T-helper 22 cell (primary cell): ENCODE measurements at regions not wholly inside any gene's neighbourhood (a gene's known extent, or its start where the extent isn't known, plus 50 kb on each side); places are given as distances from the start of the nearest gene placed in this dataset.
"Not testable (repeated sequence)": the region's sequence is repeated elsewhere in the genome, so short reads cannot be mapped to it uniquely, and the experiment has no call there.

Source experiments
- DNase-seq: peaks from one replicate; pipeline ENCODE4 v3.0.0-alpha.2; 2020; ENCODE audit warnings: low read depth

GRCh38 chr6:14552891-14553290 lies 435.3 kb downstream of the CD83 start:
- no peak for DNase-seq

GRCh38 chr6:14553515-14553914 lies 435.9 kb downstream of the CD83 start:
- no peak for DNase-seq

DNA sequence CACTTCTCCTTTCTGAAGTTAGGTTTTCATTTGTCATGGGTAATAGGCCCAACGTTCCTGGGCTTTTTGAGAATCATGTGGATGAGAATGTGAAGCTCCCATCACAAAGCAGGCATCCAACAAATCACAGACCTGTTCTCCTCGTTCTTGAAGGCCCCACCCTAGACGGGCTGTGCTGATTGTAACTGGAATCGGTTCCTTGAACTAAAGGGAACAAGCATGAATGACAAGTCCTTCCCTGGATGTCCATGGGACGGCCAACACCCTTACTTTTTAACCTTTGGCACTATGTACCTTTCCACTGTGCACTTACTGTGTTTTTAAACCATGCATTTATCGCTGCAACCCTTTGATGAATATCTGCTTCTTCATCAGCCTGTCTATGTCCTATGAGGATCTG lies 438.2 kb downstream of the CD83 start:
- no peak for DNase-seq

GRCh38 chr6:14559746-14560536 lies 442.4 kb downstream of the CD83 start:
- no peak for DNase-seq

DNA sequence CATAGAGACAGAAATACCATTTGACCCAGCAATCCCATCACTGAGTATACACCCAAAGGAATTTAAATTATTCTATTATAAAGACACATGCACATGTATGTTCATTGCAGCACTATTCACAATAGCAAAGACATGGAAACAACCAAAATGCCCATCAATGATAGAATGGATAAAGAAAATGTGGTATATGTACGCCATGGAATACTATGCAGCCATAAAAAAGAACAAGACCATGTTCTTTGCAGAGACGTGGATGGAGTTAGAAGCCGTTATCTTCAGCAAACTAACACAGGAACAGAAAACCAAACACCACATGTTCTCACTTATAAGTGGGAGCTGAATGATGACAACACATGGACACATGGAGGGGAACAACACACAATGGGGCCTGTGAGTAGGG lies 444.0 kb downstream of the CD83 start:
- DNase-seq = not testable (repeated sequence)

GRCh38 chr6:14567842-14568241 lies 450.3 kb downstream of the CD83 start:
- no peak for DNase-seq

DNA sequence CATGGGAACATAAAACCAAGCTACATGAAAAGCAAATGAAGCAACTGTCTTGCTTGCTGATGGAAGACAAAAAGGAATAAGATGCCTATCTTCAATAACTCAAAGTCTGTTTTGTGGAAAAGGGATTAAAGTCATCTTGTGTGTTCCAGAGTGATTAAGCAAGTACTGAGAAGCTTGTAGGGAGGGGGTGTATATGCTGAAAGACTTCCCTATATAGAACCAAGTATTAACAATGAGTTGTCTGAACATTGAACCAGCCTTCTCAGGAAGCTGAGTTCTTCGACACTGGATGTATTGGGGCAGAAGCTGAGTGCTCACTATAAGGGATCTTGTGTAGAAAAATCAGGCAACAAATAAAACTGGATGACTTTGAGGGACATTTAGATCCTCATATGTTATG lies 451.8 kb downstream of the CD83 start:
- no peak for DNase-seq

- not testable (repeated sequence) for DNase-seq
Measured at GRCh38 chr6:14569874-14570273, 452.3 kb downstream of the CD83 start.

DNA sequence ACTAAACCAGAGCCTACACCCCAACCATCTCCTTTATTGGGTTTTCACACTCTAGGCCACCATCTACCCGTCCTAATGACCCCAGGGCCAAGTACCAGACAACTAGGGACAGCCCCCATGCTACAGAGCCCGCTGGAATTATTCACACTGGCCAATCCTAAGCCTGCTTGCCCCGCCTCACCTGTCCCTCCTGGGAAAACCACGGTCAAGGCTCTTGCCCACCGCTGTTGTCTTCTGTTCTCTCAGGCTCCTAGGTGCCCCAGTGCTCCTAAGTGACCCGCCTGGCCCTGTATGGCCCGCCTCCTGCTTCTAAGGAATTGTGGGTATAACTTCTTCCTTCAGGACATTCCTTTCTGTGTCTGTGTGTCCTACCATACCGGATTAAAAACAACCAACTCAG lies 453.4 kb downstream of the CD83 start:
- DNase-seq = no peak

GRCh38 chr6:14571746-14572145 lies 454.2 kb downstream of the CD83 start:
- no peak for DNase-seq

DNA sequence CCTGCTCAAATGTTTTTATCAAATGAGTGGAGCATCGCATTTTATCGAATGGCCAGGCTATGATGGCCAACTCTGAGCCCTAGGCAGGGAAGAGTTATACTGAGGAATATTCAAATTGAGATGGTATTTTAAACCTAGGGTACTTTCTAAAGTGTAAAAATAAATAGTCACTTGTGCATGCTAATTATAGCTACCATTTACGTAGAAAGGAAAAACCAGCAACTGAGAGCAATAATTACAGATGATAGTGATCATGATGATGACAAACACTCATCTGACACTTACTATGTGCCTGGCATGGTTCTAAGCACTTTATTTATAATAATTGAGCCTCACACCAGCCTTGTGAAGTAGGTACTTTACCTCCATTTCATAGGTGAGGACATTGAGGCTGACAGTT lies 455.7 kb downstream of the CD83 start:
- no peak for DNase-seq

GRCh38 chr6:14573703-14574290 lies 456.2 kb downstream of the CD83 start:
- DNase-seq = no peak

- no peak for DNase-seq
Measured at GRCh38 chr6:14575961-14576360, 458.4 kb downstream of the CD83 start.

- DNase-seq = no peak
Measured at GRCh38 chr6:14578994-14579393, 461.4 kb downstream of the CD83 start.

DNA sequence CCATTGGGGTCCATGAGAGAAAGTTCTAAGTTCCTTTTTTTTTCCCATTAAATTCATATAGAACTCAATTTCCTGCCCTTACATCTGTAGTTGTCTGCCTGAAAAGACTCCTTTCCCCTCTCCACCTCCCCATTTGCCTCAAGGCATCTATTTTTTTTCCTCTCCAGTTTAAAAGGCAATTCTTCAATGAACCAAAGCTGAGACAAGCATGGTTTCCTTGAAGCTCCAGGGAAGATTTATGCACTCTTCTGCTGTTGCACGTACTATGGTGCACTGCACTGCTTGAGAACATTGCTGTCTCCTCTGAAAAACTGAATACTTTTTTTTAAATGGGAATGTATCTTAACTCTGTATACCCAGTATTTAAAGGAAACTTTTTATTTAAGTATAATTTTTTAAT lies 465.2 kb downstream of the CD83 start:
- DNase-seq = no peak

DNA sequence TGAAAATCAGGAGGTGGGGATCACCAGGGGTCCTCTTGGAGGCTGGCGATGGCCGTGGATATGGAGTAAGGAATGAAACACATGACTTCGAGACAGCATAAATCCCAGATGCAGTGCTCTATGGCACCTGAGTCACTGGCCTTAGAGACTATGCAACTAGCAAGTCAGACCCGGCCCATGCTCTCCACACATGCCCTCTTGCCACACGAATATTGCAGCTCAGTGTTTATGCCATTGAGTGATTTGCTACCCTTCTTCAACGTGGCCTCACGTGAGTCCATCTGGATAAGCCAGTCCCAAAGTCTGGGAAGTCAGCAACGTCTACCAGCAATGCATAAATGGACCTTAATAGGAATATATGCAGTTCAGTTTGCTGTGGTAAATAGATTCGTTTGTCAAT lies 466.3 kb downstream of the CD83 start:
- no peak for DNase-seq

GRCh38 chr6:14584450-14584849 lies 466.9 kb downstream of the CD83 start:
- no peak for DNase-seq

GRCh38 chr6:14585689-14586088 lies 468.1 kb downstream of the CD83 start:
- no peak for DNase-seq

DNA sequence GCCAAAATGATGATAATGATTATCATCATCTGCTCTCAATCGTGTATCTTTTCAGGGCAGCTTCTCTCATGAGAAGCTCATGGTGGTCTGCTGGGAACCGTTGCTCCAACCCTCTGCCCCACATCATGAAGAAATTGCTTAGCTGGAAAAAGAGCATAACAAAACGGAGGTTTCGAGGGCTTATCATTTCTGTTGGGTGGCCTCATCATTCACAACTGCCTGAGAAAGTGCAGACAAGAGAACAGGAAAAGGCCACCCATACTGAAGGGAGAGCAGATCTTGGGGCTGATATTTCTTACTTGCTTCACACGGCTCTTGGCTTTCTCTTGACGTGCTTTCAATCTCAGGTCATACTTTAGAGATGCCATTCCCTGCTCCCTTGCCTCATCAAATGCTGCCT lies 471.6 kb downstream of the CD83 start:
- no peak for DNase-seq

GRCh38 chr6:14590586-14590985 lies 473.0 kb downstream of the CD83 start:
- no peak for DNase-seq

DNA sequence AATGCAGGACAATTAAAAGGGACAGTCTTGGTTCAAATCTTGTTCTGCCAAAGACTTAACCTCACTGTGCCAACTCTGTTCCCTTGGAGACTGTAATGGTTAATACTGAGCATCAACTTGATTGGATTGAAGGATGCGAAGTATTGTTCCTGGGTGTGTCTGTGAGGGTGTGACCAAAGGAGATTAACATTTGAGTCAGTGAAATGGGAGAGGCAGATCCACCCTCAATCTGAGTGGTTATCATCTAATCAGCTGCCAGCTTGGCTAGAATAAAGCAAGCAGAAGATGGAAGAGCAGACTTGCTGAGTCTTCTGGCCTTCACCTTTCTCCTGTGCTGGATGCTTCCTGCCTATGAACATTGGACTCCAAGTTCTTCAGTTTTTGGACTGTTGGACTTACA lies 474.4 kb downstream of the CD83 start:
- DNase-seq = no peak

DNA sequence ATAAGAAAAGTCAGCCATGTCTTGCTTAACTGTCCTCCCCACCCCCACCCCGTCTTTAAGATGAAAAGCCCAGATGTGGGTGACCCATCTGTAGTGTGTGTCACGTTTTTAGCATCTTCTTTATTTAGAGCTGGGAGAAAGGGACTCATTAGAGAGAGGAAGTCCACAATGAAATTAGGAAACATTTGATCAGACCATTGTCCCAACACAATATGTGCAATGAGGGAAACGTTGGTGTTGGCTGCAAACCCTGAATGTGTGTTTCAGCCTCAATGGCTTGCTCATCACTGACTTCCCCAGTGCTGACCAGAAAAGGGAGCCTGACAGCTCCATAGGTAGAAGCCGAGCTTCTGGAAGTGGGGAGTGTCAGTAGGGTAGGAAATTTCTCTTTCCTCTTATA lies 475.7 kb downstream of the CD83 start:
- no peak for DNase-seq

- no peak for DNase-seq
Measured at GRCh38 chr6:14595751-14596150, 478.2 kb downstream of the CD83 start.

DNA sequence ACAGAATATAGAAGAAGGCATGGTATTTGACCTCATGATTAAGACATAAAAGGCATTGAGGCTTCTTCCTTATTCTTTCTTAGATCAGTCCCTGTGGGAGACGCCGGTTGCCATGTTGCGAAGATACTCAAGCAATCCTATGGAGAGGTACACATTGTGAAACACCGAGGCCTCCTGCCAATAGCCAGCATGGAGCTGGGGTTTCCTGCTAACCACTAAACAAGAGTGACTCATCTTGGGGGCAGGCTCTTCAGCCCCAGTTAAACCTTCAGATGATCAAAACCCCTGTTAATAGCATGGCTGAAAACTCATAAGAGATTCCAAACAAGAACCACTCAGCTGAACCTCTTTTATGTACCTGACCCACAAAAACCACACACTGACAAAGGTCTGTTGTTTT lies 478.8 kb downstream of the CD83 start:
- DNase-seq = no peak
